GM11168 (cell line): ENCODE measurements at regions not wholly inside any gene's neighbourhood (a gene's known extent, or its start where the extent isn't known, plus 50 kb on each side); places are given as distances from the start of the nearest gene placed in this dataset.

ENCODE experiments used
- in situ Hi-C: fragments of 300-500 bp; cut with MboI; formaldehyde crosslinking; loops from one replicate; pipeline ENCODE4 v1.12.0; 2022; ENCODE audit warnings: low sequenced_read_pairs; ENCODE audit not compliant: unreplicated experiment

GRCh38 chr6:105886814-105887544 lies 199.2 kb upstream of the PRDM1 start:
- in situ Hi-C loops = no loop called here

DNA sequence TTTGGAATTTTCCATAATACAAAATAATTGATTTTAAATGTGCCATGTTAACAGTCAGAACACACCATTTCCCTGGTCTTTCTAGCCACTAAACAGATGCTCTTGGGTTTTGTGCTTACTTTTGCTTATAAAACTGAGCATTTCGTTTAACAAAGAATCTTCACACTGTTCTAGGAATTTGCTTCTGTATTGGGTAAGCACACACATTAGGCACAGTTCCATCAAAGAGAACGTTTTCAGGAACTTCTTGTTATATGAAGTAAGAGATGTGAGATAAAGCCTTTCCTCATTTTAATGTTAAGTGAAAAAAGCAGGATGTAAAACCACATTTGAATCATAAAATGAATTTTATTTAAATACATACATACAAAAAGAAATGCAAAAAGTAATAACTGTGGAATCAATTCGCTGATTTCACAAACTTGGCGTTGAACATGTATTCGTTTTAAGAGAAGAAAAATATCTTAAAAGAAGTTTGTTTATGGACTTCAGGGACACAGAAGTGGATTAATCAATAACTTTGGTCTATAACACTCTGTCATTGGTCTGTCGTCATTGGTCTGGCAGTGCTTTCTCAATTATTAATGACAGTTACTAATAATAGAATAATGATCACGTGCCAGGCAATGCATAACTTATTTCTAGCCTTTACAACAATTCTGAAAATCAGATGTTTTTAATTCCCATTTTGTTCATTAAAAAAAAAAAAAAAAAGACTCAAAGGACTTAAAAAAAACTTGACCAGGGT lies 199.9 kb upstream of the PRDM1 start:
- in situ Hi-C loops = no loop called here

GRCh38 chr6:105884426-105884825 lies 201.7 kb upstream of the PRDM1 start:
- in situ Hi-C loops = no loop called here

DNA sequence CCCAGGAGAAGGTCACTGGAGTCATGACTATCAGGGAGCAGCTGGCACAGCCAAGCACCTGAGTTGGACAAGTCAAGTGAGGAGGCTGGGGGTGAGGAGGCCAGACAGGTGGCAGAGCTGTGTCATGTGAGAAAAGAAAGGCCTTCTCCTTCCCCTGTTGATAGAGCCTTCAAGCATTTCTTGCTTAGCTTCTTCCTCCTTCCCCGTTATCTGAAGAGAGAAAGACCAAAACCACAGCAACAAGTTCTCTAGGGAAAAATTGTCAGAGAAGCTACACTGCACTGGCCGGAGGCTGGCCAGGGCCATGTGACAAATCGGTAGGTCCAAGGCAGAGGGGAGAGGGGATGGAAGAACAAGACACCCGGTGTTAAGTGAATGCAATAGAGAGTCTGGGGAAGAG lies 202.1 kb upstream of the PRDM1 start:
- in situ Hi-C loops = no loop called here

GRCh38 chr6:105882828-105883227 lies 203.3 kb upstream of the PRDM1 start:
- in situ Hi-C loops = no loop called here

- in situ Hi-C loops = no loop called here
These were observed 203.9 kb upstream of the PRDM1 start for GRCh38 chr6:105882121-105882803.

- in situ Hi-C loops = no loop called here
These were observed 204.5 kb upstream of the PRDM1 start for GRCh38 chr6:105881608-105882007.

GRCh38 chr6:105880030-105880492 lies 206.1 kb upstream of the PRDM1 start:
- in situ Hi-C loops = no loop called here

DNA sequence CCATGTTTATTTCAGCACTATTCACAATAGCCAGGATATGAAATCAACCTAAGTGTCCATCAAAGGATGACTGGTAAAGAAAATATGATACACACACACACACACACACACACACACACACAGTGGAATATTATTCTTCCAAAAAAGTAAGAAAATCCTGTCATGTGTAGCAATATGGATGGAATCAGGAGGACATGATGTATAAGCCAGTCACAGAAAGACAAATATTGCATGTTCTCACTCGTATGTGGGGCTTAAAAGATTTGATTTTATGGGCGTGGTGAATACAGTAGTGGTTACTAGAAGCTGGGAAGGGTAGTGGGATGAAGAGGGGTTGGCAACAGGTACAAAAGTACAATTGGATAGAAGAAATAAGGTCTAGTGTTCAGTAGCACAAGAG lies 207.0 kb upstream of the PRDM1 start:
- in situ Hi-C loops = no loop called here

GRCh38 chr6:105875974-105876640 lies 210.0 kb upstream of the PRDM1 start:
- in situ Hi-C loops = no loop called here

- in situ Hi-C loops = no loop called here
These were observed 211.1 kb upstream of the PRDM1 start for GRCh38 chr6:105874835-105875626.

DNA sequence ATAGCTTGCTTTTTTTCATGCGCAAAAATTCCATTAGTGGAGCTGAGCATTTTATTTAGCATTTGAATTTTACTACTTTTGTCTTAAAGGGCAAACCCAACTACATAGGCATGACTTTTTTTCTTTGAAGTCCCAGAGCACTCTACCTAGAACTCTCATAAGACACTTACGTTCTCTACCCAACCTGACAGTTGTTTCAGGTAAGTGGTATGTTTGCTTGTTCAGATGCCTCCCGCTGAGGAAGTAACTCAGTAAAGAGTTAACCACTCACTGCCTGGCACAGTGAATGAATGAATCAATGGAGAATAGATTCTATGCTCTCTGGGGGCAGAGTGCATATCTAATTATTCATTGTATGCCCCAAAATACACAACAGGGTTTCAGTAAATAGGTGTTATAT lies 212.3 kb upstream of the PRDM1 start:
- in situ Hi-C loops = no loop called here

DNA sequence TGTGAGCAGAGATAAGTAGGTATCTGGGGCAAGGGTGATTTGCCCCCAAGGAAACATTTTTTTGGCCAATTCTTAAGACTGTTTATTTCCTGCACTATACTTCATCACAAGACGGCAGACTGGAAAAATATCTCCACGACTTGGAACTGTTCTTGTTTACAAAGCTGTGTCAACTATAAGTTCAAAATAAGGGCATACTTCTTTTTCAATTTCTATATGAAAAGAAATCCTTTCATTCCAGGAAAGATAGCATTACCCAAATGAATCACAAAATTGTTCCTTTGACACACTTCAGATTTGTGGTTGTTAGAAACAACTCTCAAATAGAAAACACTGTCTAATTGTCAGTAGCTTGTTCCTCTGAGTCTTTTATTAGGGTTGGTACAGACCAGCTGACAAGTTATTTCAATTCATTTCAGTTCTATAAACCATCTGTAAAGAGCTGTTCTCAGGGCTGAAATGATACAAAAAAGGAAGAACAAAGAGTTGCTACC lies 212.9 kb upstream of the PRDM1 start:
- in situ Hi-C loops = no loop called here

- in situ Hi-C loops = no loop called here
These were observed 213.9 kb upstream of the PRDM1 start for GRCh38 chr6:105872249-105872648.

DNA sequence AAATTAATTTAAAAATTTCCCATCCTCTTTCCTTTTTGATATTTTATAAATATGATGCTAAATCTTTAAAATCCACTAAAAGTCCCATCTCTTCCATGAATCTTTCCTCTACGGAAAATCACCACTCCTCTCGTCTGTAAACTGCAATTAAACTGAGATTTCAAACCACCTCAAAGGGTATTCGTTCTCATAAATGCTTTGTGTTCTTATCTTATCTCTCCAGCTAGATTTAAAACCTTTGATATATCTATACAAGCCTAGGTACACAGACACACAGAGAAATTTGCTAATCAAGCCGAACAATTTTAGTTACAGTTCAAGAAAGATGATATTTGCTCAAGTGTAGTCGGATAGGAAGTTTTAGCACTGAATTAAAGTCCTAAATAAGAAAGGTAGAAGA lies 214.6 kb upstream of the PRDM1 start:
- in situ Hi-C loops = no loop called here

GRCh38 chr6:105869835-105870440 lies 216.2 kb upstream of the PRDM1 start:
- in situ Hi-C loops = no loop called here

DNA sequence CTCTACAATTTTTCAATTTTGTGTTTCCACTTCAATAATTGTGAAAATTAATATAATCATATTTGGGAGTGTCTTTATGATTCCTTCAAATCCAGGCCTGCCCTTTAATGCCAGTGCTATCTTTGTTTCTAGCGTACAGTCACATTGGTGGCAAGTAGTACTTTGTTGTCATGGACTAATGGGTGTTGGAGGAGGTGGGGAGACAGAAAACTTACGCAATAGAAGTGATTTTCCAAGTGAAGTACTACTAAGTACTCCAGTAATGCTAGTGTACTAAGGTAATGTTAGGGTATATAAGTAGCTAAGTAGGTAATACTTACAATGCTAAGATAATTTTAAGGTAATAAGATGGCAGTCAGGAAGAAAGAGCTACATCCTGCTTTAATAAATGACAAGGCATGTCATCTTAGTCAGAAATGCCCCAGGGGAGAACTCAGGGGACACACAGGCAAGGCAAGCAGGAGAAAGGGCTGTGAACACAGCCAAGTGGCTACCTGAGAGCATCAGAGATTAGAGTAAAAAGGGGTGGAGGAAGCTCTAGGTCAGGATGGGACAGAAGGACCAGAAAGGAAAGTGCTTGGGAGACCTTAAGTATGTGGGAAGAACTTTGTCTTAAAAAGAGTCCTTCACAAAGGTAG lies 217.2 kb upstream of the PRDM1 start:
- in situ Hi-C loops = no loop called here

GRCh38 chr6:105867821-105868220 lies 218.3 kb upstream of the PRDM1 start:
- in situ Hi-C loops = no loop called here

DNA sequence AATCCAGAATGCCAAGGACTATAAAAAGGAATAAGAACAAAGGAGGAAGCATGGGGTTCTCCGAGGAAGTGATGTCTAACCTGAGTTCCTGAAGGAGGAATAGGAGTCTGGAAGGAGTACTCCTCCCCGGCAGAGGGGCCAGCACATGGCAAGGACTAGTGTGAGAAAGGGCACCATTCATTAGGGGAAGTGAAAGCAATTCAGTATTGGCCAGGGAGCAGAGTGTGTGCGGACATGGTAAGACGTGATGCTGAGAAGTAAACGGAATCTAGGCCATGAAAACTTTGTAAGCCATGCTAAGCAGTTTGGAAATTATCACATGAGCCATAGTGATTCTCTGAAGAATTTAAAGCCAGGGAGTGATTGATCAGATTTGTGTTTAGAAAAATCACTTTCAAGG lies 218.9 kb upstream of the PRDM1 start:
- in situ Hi-C loops = no loop called here
